H1 (cell line): ENCODE measurements at regions not wholly inside any gene's neighbourhood (a gene's known extent, or its start where the extent isn't known, plus 50 kb on each side); places are given as distances from the start of the nearest gene placed in this dataset.
A peak's percentile ranks its signal among the peaks of the same experiment; 100 is the strongest.

Experiments used
- CTCF ChIA-PET: fragments of 300-600 bp; sonication (Branson Sonifier 250); formaldehyde crosslinking; loops from one replicate; lab custom pipeline; 2021; ENCODE audit not compliant: partially characterized antibody; lab: Charles Lee
- POLR2A ChIA-PET: fragments of 300-600 bp; sonication (Branson Sonifier 250); formaldehyde crosslinking; loops from one replicate; lab custom pipeline; 2021; ENCODE audit warnings: inconsistent platforms; ENCODE audit not compliant: partially characterized antibody; lab: Charles Lee
- DNase-seq, 2 experiments: peaks; one replicate each; pipeline versions ENCODE4 v3.0.0 to v3.0.0-alpha.2; 2010 to 2022; ENCODE audit warnings: low spot score in 2 of 2, low read depth in 1 of 2, mixed read lengths in 1 of 2
- FAIRE-seq: peaks from 2 replicates; lab custom pipeline; 2011; peaks lifted over from hg19 to GRCh38; lab: Jason Lieb, UNC
- H2AFZ ChIP-seq: 2 replicates; pipeline ENCODE4 v1.8.1; 2012; ENCODE audit warnings: low read length, inconsistent platforms
- H2AK5ac ChIP-seq: 2 replicates; pipeline ENCODE4 v1.6.1; 2013; ENCODE audit warnings: low read depth, low read length
- H2BK120ac ChIP-seq: replicated peaks from 2 replicates; pipeline ENCODE3; 2013; ENCODE audit warnings: low read depth, low read length, inconsistent platforms
- H2BK12ac ChIP-seq: 2 replicates; pipeline ENCODE4 v1.6.1; 2013; ENCODE audit warnings: low read depth, low read length
- H2BK15ac ChIP-seq: 2 replicates; pipeline ENCODE4 v1.6.1; 2013; ENCODE audit warnings: low read length
- H2BK20ac ChIP-seq: 2 replicates; pipeline ENCODE4 v1.6.1; 2013; ENCODE audit warnings: low read length
- H2BK5ac ChIP-seq: 2 replicates; pipeline ENCODE4 v1.6.1; 2013; ENCODE audit warnings: low read depth, low read length
- H3K14ac ChIP-seq: 2 replicates; pipeline ENCODE4 v1.6.1; 2013; ENCODE audit warnings: inconsistent platforms; ENCODE audit not compliant: insufficient read length
- H3K18ac ChIP-seq: 2 replicates; pipeline ENCODE4 v1.6.1; 2013; ENCODE audit warnings: low read length; ENCODE audit errors: extremely low read depth
- H3K23ac ChIP-seq: 2 replicates; pipeline ENCODE4 v1.6.1; 2013; ENCODE audit warnings: inconsistent platforms; ENCODE audit not compliant: insufficient read length
- H3K23me2 ChIP-seq: 2 replicates; pipeline ENCODE4 v1.6.1; 2013; ENCODE audit warnings: low read depth, low read length
- H3K27ac ChIP-seq: 2 replicates; pipeline ENCODE4 v1.6.1; 2011; ENCODE audit warnings: low read depth, low read length, inconsistent platforms
- H3K27me3 ChIP-seq, 4 experiments: replicated peaks in 1 of 4; 1 replicate in 1 of 4; 2 replicates in 3 of 4; pipeline versions ENCODE4 v1.6.1 to v1.8.1; 2011 to 2013; ENCODE audit warnings: low read length in 3 of 4, mild to moderate bottlenecking in 3 of 4, inconsistent platforms in 2 of 4, mixed read lengths in 2 of 4, moderate library complexity in 1 of 4; ENCODE audit not compliant: control insufficient read depth in 3 of 4, insufficient read depth in 3 of 4; ENCODE audit errors: extremely low read depth in 1 of 4
- H3K36me3 ChIP-seq, 4 experiments: 2 replicates each; pipeline versions ENCODE4 v1.6.1 to v1.8.1; 2011 to 2013; ENCODE audit warnings: mild to moderate bottlenecking in 4 of 4, low read length in 3 of 4, moderate library complexity in 2 of 4, control low read depth in 1 of 4, inconsistent platforms in 1 of 4; ENCODE audit not compliant: insufficient read depth in 4 of 4, control insufficient read depth in 2 of 4
- H3K4ac ChIP-seq: replicated peaks from 2 replicates; pipeline ENCODE3; 2013; ENCODE audit warnings: low read length, low read depth, mixed read lengths, inconsistent platforms; ENCODE audit not compliant: insufficient read length
- H3K4me1 ChIP-seq, 4 experiments: replicated peaks in 1 of 4; 1 replicate in 1 of 4; 2 replicates in 3 of 4; pipeline versions ENCODE4 v1.6.1 to v1.8.1; 2011 to 2013; ENCODE audit warnings: low read length in 3 of 4, inconsistent platforms in 2 of 4, mixed read lengths in 1 of 4; ENCODE audit not compliant: insufficient read depth in 4 of 4, control insufficient read depth in 3 of 4
- H3K4me2 ChIP-seq, 2 experiments: 2 replicates each; pipeline versions ENCODE4 v1.6.1 to v1.8.1; 2011 to 2013; ENCODE audit warnings: low read depth in 2 of 2, low read length in 2 of 2, control low read depth in 1 of 2, inconsistent platforms in 1 of 2, mild to moderate bottlenecking in 1 of 2; ENCODE audit not compliant: insufficient read depth in 1 of 2
- H3K4me3 ChIP-seq, 4 experiments: fragments of 200-600, 300-600 bp in 1 of 4; sonication (generic), shearing (Covaris generic), sonication (Bioruptor Twin) in 1 of 4; 2 replicates each; pipeline versions ENCODE4 v1.5.1 to v1.8.1; 2011 to 2016; ENCODE audit warnings: low read length in 4 of 4, low read depth in 3 of 4, control low read depth in 2 of 4, inconsistent platforms in 2 of 4, mild to moderate bottlenecking in 2 of 4, mixed read lengths in 1 of 4, moderate library complexity in 1 of 4; ENCODE audit not compliant: insufficient read depth in 2 of 4; ENCODE audit errors: extremely low read depth in 1 of 4
- H3K56ac ChIP-seq: replicated peaks from 2 replicates; pipeline ENCODE3; 2013; ENCODE audit warnings: low read depth, mild to moderate bottlenecking, mixed read lengths, low read length, inconsistent platforms; ENCODE audit not compliant: insufficient read length
- H3K79me1 ChIP-seq: 2 replicates; pipeline ENCODE4 v1.6.1; 2013; ENCODE audit warnings: low read depth, low read length, control low read depth
- H3K79me2 ChIP-seq, 2 experiments: 2 replicates each; pipeline versions ENCODE4 v1.6.1 to v1.8.1; 2012 to 2013; ENCODE audit warnings: low read length in 2 of 2, mild to moderate bottlenecking in 2 of 2, inconsistent platforms in 1 of 2; ENCODE audit not compliant: insufficient read depth in 2 of 2, control insufficient read depth in 1 of 2
- H3K9ac ChIP-seq, 4 experiments: replicated peaks in 1 of 4; 1 replicate in 1 of 4; 2 replicates in 3 of 4; pipeline versions ENCODE4 v1.6.1 to v1.8.1; 2011 to 2013; ENCODE audit warnings: low read depth in 3 of 4, low read length in 3 of 4, control low read depth in 2 of 4, mild to moderate bottlenecking in 2 of 4, moderate library complexity in 2 of 4, inconsistent platforms in 1 of 4; ENCODE audit errors: extremely low read depth in 1 of 4
- H3K9me3 ChIP-seq, 2 experiments: 2 replicates each; pipeline versions ENCODE4 v1.6.1 to v1.8.1; 2012 to 2013; ENCODE audit warnings: mild to moderate bottlenecking in 2 of 2, moderate library complexity in 2 of 2, control low read depth in 1 of 2, inconsistent platforms in 1 of 2, low read depth in 1 of 2, low read length in 1 of 2, mixed read lengths in 1 of 2; ENCODE audit not compliant: insufficient read depth in 2 of 2
- H4K20me1 ChIP-seq, 2 experiments: replicated peaks in 1 of 2; 2 replicates each; pipeline versions ENCODE3 to v1.8.1; 2011 to 2013; ENCODE audit warnings: inconsistent platforms in 2 of 2, low read length in 2 of 2, mild to moderate bottlenecking in 1 of 2; ENCODE audit not compliant: insufficient read depth in 2 of 2, control insufficient read depth in 1 of 2
- H4K5ac ChIP-seq: 2 replicates; pipeline ENCODE4 v1.6.1; 2013; ENCODE audit warnings: low read length, low read depth, mixed read lengths, inconsistent platforms; ENCODE audit not compliant: insufficient read length
- H4K8ac ChIP-seq: 2 replicates; pipeline ENCODE4 v1.8.0; 2013; ENCODE audit warnings: mild to moderate bottlenecking, moderate library complexity, low read length, inconsistent platforms; ENCODE audit not compliant: insufficient read depth; ENCODE audit errors: extremely low read depth
- H4K91ac ChIP-seq: replicated peaks from 2 replicates; pipeline ENCODE3; 2013; ENCODE audit warnings: low read length, mixed read lengths, inconsistent platforms; ENCODE audit not compliant: insufficient read length
- BACH1 ChIP-seq: IDR thresholded peaks from 2 replicates; pipeline ENCODE4 v1.6.1; 2012; ENCODE audit warnings: low read length, improper control_type of control experiment
- BRCA1 ChIP-seq: IDR thresholded peaks from 2 replicates; pipeline ENCODE4 v1.6.1; 2012; ENCODE audit warnings: low read depth, low read length, improper control_type of control experiment
- MAFK ChIP-seq: IDR thresholded peaks from 2 replicates; pipeline ENCODE4 v1.6.1; 2012; ENCODE audit warnings: low read depth, mild to moderate bottlenecking, improper control_type of control experiment, low read length
- PHF8 ChIP-seq: fragments of 200-600 bp; sonication (generic); conservative IDR thresholded peaks from 2 replicates; pipeline ENCODE4 v1.7.1; 2012; ENCODE audit warnings: low read depth, mild to moderate bottlenecking, inconsistent platforms, low read length, moderate library complexity

DNA sequence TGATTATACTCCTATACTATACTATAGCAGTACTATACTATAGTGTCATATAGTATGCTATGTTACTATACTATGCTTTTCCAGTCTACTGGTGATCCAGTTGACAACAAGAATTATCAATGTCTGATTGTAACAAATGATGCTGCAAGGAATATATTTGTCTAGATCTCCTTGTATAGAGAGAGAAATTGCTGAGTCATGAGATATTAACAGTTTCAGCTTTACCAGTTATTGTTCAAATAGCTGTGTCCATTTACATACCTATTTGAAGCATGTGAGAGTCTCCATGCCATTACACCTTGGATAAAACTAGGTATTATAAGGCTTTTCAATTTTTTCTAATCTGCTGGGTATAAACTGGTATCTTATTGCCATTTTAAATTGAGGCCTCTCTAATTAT is 136.4 kb upstream of the SKOR2 start:
- H3K14ac ChIP-seq, result no peak overlapping the region
- no peaks in the 10 kb centered on the region for H3K23me2 ChIP-seq
- no peak overlapping the region for H2BK20ac ChIP-seq
- no peak overlapping the region for H3K56ac ChIP-seq
- H3K27me3 ChIP-seq, result no peaks in the 10 kb centered on the region; a peak in 1 of 7 replicates
- H2BK5ac ChIP-seq, result no peak overlapping the region
- no peak overlapping the region for H3K27ac ChIP-seq
- H3K4me1 ChIP-seq, result no peaks in the 10 kb centered on the region
- TF ChIP-seq PHF8, result no peak
- no peak for TF ChIP-seq BRCA1
- peak; percentile 95 for TF ChIP-seq MAFK
- peak; percentile 77; the same call in 1 of the 2 replicates for TF ChIP-seq BACH1
- no peak overlapping the region for H2BK12ac ChIP-seq
- no peak overlapping the region for H3K4me3 ChIP-seq
- H3K79me2 ChIP-seq, result no peaks in the 10 kb centered on the region
- H4K5ac ChIP-seq, result no peak overlapping the region
- ChIA-PET CTCF (interaction anchor here (1.2 kb wide), 1 partner anchor 10 kb away, joined by 4 read pairs; no protein-coding TSS in a partner anchor), POLR2A (no interaction called here)
- no peak for FAIRE-seq
- H3K23ac ChIP-seq, result no peak overlapping the region
- H4K20me1 ChIP-seq, result no peaks in the 10 kb centered on the region
- DNase-seq, result no peak
- no peak overlapping the region for H4K8ac ChIP-seq
- no peak overlapping the region for H3K9ac ChIP-seq
- no peak overlapping the region for H2AK5ac ChIP-seq
- H2BK120ac ChIP-seq, result no peak overlapping the region
- no peak overlapping the region for H2BK15ac ChIP-seq
- H4K91ac ChIP-seq, result no peak overlapping the region
- no peak overlapping the region for H3K18ac ChIP-seq
- no peak overlapping the region for H3K4me2 ChIP-seq
- no peaks in the 10 kb centered on the region for H3K36me3 ChIP-seq
- H2AFZ ChIP-seq, result no peak overlapping the region
- no peak overlapping the region for H3K4ac ChIP-seq
- no peaks in the 10 kb centered on the region; the same call in 1 of the 2 replicates for H3K79me1 ChIP-seq
- H3K9me3 ChIP-seq, result no peaks in the 10 kb centered on the region
